Activated T-cell treated with anti-CD3 and anti-CD28 coated beads for 48 hours (primary cell): ENCODE measurements at regions not wholly inside any gene's neighbourhood (a gene's known extent, or its start where the extent isn't known, plus 50 kb on each side); places are given as distances from the start of the nearest gene placed in this dataset.
"Not testable (repeated sequence)": the region's sequence is repeated elsewhere in the genome, so short reads cannot be mapped to it uniquely, and the experiment has no call there.

Source experiments
- DNase-seq: peaks from one replicate; pipeline ENCODE4 v3.0.0-alpha.2; 2020; ENCODE audit warnings: low read depth

DNA sequence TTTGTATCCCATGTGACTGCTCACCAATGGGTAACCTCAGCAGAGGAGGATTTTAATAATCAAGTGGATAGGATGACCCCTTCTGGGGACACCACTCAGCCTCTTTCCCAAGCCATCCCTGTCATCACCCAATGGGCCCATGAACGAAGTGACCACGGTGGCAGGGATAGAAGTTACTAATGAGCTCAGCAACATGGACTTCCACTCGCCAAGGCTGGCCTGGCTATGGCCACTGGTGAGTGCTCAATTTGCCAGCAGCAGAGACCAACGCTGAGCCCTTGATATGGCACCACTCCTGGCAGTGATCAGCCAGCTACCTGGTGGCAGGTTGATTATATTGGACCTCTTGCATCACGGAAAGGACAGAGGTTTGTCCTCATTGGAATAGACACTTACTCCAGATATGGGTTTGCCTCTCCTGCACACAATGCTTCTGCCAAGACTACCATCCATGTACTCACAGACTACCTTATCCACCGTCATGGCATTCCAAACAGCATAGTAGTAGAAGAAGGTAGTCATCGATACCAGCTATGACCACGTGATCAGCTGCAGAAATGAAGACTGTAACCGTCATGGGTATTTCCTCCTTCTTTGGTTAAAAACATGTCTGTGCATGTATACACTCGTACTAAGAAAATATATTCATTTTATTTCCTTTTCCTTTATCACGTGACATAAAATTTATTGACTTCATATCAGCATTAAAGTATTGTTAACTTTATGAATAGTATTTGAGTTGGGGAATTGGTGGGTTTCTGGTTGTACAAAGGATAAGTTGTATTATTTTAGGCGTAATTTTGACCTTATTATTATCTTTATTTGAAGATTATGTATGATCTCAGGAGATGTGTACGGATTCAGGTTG is 562.6 kb downstream of the PTPRU start:
- no peak for DNase-seq

DNA sequence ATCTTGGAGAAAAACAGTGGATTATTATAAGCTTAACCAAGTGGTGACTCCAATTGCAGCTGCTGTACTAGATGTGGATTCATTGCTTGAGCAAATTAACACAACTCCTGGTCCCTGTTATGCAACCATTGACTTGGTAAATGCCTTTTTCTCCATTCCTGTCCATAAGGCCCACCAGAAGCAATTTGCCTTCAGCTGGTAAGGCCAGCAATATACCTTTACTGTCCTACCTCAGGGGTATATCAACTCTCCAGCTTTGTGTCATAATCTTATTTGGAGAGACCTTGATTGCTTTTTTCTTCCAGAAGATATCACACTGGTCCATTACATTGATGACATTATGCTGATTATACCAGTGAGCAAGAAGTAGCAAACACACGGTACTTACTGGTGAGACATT is 560.8 kb downstream of the PTPRU start:
- not testable (repeated sequence) for DNase-seq

DNA sequence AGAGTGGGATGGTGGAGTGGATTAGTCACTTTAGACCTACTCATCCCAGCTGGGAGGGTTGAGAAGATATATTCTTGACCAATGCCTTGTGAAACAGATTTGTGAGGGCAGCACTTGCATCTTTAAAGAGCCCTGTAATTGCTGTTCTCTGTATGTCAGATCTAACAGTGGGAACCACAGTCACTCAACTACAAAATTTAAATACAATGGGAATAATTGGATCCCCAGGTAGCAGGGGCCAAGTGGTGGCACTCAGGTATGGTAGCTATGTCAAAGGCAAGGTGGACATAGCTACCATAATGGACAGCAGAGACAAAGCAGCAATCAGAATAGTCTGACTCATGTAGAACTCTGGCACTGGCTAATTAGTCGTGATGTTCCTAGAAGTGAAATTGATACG is 559.6 kb downstream of the PTPRU start:
- DNase-seq = not testable (repeated sequence)

DNA sequence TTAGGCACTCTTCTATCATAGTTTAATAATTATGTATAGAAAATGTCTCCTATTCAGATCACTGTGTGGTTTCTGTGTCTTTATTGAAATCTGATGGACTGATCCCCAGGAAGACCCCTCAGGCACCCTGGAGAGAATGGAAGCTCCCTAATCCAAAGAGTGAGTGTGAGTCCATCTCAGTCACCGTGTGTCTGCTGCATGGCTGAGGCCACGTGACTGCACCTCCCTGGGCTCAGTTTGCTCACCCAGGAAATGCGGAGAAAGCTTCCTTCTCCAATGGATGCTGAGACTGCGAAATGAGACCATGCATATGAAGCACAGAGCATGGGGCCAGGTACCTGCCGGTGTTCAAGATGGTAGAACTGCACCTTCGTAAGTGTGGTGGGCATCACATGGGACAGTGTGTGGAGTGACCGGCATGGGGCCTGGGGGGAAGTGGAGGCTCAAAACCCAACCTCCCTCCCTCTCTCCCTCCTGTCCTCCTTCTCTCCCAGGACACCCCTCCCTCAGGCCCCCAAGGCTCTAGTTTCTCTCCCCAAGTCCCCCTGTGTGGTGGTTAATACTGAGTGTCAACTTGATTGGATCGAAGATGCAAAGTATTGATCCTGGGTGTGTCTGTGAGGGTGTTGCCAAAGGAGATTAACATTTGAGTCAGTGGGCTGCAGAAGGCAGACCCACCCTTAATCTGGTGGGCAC is 557.5 kb downstream of the PTPRU start:
- no peak for DNase-seq

DNA sequence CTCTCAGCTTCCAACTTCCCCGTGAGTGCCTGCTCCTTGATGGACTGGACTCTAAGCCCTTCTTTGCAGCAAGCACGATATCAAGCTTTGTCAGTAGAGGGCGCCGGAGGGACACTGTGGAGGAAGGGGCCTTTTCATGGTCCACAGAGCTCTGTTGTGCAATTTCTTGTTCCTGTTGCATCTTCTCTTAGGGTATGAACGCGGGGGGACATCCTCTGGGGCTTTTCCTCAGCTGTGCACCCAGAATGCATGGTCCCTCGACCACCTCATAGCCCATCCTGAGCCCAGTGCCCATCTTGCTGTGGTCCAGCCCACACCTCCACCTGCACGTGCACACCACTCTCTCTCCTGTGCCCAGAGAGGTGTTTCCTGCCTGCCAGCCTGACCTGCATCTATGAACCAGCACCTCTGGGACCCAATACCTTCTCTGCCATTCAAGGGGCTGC is 556.8 kb downstream of the PTPRU start:
- peak; percentile 62 for DNase-seq

DNA sequence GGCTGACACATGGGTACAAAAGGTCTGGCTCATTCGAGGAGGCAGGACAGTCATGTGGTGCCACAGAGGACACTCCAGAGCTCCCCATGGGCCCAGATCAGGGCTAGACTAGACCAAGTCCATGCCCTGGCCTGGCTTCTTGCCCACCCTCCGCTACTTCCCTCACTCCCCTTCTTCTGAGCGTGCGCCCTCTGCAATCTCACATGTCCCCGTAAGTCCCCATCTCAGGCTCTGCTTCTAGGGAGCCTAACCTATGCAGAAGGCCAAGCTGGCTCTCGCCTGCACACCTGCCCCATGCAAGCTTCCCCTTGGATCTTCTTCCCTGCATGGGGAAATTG is 553.6 kb downstream of the PTPRU start:
- DNase-seq = no peak

DNA sequence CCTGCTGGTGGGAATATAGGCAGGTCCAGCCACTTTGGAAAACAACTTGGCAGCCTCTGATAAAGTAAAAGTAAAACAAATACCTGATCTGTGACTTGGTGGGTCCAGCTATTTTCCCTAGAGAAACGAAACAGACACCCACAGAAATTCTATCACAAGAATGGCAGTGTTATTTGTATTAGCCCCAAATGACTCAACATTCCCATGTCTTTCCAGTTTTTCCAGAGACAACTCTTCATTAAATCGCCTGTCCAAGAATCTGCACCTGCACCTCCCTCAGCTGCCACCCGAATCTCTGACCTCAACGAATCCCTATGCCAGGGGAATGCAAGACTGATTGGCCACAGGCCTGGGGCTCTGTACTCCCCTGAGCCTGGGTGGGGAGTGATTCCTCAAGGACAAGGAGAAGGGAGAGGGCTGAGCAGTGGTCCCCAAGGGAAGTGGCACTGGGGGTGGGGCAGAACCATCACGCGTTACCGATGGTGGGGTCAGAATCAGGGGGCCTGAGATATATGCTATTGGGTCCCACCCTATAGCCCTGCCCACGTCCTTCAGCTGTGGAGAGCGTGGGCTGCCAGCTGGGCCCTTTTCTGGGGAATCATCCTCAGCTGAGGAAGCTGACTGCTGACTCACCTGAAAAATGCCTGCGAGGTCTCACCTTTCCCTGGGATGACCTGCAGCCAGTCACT is 553.0 kb downstream of the PTPRU start:
- DNase-seq = no peak

DNA sequence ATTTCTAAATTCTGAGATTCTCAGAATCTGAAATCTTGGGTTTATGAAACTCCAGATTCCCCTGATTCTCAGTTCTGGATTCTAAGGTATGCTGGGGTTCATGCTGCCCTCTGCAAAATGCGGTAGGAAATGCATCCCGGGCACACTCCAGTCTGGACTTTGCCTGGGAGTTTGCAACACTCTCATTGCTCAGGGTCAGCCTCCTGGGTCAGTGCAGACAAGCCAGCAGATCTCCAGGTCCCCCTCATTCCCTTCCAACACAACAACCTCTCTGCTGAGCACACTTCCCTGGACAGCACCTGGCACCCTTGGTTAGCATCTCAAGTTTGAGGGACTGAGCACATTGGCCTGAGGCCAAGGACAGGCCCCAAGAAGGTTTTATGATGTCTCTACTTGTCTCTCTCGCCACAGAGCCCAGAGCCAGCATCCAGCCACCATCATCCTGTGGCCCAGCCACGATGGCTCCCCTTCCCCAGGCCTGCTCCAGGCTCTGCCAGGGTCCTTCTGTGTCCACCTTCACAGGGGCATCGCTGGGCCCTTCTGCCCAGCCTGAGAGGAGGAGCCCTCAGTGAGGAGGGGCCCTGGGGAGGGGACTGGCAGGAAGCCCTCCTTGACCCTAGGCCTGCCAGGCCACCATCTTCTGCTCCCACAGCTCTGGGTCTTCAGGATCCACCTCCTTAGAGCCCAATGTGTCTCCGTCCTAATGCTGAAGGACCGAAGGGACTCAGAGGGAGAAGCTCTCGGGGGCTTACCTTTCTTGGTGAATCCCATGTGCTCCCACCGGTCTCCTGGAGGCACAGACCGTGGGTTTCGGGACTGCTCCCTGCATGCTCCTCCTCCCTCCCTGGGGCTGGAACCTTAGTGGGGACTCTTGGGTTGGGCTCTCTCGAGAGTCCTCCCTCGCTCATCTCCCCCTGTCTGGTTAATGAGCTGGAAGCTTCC is 550.7 kb downstream of the PTPRU start:
- DNase-seq = no peak

DNA sequence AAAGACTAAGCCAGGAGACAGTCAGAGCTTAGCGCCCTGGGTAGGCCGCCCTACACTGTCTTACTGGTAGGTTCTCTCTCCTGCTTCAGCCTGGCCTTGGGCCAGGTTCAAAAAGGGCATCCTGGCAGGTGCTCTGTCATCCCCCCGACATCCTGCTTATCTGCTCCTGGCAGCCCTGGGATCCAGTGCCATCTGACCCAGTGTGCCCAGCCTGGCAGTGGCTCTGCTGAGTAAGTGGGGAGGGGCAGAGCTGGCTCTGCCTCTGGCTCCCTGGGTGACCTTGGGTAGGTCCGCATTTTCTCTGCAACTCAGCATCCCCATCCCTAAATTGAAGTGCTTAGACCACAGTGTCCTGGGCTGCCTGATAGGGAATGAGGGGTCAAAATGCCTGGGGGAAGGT is 549.9 kb downstream of the PTPRU start:
- DNase-seq = no peak

DNA sequence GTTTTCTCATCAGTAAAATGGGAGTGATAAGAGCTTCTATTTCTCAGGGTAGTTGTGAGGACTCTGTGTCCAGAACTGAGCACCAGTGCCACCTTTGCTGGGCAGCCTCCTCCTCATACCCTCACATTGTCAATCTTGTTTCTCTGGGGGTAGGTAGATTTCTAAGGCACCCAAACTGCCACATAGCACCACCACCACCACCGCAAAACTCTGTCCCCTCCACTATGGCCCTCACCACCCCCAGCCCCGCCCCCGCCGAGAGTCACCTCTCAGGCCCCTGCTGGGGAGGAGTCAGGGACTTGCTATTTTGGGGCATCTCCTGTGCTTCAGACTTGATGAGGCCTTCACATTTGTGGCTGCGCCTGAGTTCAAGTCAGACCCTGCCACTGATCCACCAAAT is 549.2 kb downstream of the PTPRU start:
- DNase-seq = no peak

DNA sequence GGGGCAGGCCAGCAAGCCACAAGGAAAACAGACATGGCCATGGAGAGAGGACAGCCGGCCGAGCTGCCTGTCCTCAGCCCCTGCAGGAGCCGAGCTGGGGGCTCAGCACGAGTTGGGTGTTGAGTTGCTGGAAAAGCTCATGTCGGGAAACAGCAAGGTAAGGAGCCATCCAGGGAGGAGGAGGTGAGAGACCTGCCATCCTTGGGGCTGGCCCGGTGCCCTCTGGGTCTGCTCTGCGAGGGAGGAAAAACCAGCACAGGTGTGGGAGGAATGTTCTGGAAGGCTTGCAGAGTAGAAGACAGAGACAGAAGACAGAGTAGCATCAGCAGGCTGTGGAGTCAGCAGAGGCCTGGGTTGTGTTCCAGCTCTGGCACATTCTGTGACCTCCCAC is 548.8 kb downstream of the PTPRU start:
- DNase-seq = no peak

DNA sequence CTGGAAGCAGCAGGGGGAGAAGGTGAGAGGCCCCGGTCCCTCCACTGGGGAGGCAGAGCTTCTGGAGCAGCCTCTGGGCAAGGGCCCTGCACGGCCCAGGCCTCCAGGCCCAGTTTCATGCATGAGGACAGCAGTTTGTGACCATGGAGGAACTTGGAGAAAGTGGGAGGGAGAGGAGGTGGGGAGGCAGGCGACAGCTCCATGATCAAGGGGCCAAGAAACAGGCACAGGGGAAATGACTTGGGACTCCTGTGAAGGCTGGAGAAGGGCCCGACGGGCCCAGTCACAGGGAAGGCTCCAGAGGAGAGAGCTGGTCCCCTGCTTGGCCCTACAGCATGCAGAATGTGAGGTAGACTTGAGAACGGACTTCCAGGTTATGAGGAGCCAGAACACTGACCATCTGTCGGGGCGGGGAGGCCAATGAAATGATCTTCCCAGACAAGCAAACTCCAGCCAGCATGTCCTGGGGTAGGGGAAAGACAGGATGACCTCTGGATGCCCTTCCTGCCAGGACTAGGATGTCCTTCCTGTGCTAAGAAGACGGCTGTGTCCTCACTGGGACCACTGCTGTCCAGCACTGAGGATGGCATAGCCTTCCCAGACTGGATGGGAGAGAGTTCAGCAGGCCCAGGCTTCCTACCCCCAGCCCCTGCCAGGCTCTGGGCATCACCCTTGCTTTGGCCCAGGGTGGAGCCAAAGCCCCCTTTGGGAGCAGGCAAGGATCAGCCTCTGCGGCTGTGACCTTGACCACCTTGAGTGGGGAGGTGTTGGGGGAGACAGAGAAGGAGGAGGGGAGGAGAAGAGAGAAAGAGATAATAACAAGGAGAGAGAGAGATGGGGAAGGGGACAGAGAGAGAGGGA is 548.2 kb downstream of the PTPRU start:
- no peak for DNase-seq

DNA sequence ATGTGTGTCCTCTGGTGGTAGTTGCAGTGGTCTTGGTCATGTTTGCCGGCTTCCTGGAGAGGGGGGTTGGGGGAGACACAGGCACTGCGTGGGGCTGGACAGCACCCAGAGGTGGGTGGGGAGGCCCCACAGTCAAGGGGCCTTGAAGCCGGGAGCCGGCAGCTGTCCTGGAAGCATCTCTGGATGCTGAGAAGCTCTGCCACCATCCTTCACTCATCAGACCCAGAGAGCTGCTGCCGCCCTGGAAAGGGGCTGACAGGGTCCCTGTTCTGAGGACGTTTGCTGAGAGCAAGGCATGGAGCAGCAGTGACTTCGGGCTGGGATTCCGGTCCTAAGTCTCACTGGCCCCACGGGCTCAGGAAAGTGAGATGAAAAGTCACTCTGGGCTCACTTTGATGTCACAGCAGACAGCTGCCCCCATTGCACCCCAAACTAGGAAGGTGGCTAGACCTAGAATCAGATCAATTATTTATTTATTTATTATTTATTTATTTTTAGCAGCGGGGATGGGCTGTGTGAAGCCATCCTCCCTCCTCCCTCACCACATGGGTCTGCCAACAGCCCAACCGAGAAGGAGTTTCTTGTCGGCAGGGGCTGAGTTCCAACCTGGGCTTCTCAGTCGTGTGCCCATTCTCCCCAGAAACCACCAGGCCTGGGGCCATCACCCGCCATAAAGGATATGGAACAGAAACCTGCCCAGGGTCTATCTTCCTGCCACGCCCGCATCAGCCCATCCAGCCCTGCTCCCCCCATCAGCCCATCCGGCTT is 547.4 kb downstream of the PTPRU start:
- DNase-seq = no peak

DNA sequence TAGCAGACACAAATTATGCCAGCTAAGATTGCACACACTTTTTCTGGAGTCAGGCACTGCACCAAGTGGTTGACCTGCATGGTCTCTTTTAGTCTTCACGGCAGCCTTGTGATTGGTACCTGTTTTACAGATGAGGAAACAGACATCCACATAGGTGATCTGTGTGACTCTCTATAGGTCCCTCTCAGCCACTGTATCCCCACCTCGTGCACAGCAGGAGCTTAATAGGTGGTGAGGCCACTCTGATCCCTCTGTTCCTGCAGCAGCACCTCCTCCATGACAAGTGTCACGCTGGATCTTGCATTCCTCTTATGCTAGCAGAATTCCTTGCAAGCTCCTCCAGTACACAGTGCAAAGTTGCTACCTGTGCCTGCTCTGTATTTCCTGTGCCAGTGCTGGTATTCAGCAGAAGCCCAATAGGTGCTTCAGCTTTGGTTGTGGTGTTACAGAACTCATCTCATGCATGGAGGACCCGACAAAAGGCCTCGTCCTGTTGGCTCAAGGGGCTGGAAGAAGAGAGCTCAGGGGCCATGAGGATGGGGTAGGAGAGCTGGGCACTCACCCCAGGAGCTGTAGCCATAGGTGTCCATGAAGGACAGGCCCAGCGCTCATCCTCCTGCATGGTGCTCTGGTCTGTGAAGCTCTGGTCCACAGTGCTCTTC is 546.7 kb downstream of the PTPRU start:
- DNase-seq = no peak

DNA sequence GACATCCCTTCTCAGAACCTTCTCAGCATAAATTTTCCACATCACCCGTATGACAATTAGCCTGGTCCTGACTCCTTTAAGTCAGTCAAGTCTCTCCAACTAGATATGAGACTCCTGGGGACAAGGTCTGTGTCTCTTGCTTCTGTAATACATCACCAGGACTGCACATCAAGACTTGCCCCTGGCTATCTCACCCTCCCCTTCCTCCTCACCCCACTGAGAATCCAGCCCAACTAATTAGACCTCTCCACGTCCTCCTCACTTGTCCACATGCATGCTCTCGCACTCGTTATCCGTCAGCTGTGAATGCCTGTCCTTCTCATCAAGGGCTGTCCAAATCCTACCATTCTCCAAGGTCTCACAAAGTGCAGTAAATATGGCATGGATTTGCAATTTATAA is 542.8 kb downstream of the PTPRU start:
- no peak for DNase-seq

DNA sequence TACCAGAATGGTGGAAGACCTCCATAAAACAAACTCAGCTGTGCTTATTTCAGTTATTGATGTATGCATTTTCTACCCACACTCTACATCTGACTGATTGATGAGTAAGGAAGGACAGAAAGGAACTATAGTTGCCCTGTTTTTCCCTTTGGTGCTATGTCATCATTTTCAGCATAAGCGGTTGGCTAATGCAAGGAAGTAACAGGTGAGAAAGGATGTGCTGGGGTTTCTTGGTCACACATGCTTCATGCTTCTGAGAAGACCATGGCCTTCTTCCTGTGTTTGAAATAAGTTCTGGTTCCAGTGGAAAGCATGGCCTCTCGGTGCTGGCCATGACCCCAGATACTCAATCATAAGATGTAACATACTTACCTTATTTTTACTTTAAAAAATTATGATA is 541.2 kb downstream of the PTPRU start:
- DNase-seq = no peak

DNA sequence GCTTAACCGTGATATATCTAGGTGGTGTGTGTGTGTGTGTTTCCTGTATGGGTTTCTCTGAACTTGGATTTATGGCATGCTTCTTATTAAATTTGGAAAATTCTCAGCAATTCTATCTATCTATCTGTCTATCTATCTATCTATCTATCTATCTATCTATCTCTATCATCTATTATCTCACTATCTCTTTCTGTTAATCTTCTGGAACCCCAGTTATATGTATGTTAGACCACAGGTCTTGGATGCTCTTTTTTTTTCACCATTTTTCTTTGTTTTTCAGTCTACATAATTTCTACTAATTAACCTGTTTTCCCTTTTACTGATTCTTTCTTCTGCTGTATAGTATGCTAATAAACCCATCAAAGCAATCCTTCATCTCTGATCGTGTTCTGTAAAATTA is 538.0 kb downstream of the PTPRU start:
- no peak for DNase-seq

DNA sequence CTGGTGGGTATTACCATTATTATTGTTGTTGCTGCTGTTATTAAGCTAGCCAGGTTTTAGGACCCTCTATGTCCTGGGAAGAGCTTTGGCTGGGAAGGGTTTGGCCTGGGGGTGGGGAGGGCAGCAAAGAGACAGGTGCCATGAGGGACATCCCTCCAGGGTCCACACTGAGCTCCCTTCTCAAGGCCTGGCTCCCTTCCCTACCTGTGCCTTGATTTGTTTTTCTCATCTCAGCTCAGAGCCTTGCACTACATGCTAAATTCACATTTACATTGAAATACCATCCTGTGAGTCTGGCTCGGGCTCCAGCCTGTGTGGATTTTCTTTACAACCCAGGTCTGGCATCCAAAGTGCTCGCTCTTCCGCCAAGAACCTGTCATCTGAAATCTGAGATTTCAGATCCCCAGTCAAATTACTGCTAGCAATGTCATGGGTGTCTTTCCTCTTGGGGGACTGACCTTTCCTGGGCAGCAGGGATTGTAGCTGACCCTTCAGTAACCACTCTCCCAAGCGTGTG is 536.3 kb downstream of the PTPRU start:
- DNase-seq = no peak

DNA sequence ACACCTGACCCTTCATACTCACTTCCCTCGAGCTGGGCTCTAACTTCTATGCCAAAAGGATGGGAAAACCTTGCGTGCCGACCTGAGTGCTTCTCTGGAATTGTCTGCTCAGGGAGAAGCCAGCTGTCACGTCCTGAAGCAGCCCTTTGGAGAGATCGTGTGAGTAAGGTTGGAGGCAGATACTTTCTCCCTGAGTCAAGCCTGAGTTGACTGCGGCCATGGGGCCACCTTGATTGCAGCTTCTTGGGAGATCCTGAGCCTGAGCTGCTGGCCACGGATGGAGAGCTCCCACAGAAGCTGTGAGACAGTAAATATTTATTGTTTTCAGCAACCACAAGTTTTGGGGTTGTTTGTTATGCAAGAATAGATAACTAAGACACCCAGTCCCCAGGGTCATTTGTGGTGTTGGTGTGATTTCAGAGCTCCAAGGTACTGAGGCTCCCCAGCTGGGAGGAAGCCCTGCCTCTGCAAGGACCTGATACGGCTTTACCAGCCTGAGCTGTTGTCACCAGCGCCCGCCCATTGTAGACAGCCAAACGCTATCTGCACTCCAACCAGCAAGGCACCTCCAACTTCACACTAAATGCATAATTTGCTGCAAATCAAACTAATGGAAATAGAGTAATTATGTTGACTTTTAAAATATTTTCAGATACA is 531.6 kb downstream of the PTPRU start:
- no peak for DNase-seq
